ENCODE measurements at regions not wholly inside any gene's neighbourhood (a gene's known extent, or its start where the extent isn't known, plus 50 kb on each side); places are given as distances from the start of the nearest gene placed in this dataset.

- H3K27ac Mint-ChIP-seq = no peak overlapping the region
Measured at GRCh38 chr6:84358581-84358980, 131.1 kb upstream of the CEP162 start.

DNA sequence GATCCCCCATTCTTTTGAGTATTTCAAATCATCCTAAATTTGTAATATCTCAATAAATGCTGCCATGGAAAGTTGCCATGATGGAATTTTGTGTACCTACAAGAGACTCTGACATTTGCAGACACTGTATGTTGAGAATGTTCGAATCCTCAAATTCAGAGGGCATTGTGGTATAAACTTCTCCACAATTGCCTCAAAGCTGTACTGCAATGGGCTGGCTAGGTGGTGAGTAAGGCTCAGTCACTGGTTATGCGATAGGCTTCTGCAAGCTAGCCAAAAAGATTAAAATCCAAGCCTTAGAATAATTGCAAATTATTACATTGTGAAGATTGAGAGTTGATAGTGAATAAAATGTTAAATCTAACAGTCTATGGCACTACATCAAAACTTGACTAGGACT lies 130.2 kb upstream of the CEP162 start:
- peaks cover 0 to 5% (median 2%) of the 10 kb centered on the region in 7 donors for H3K9me3 Mint-ChIP-seq

More at GRCh38 chr6:84358581-84358980, 131.1 kb upstream of the CEP162 start:
- H2AFZ ChIP-seq (ENCODE audit: insufficient read depth, low read depth, low read length, poor library complexity, severe bottlenecking) = no peak overlapping the region
- Mint-ChIP-seq H3K36me3 (no peaks in the 10 kb centered on the region), H3K9me3 (peaks cover 0 to 5% (median 1%) of the 10 kb centered on the region in 7 donors), H3K4me3 (no peak overlapping the region), H3K27me3 (ENCODE audit: low read depth in 3 of 3) (no peaks in the 10 kb centered on the region), H3K4me1 (no peaks in the 10 kb centered on the region)
- no peaks in the 10 kb centered on the region for H3K4me1 ChIP-seq (ENCODE audit: control insufficient read depth in 1 of 2, insufficient read depth in 2 of 2, low read length in 2 of 2)
- TF ChIP-seq CTCF (IDR thresholded peaks at IDR 0.05) = no peak
- no peak overlapping the region for H3K4me3 ChIP-seq (replicated peaks in 1 of 3; ENCODE audit: low read depth in 2 of 3, low read length in 3 of 3)
- no CpG with 5 or more reads among the region's 3 CpGs for WGBS (ENCODE audit: insufficient coverage)
- H3K79me2 ChIP-seq (ENCODE audit: insufficient read depth, low read length) = no peaks in the 10 kb centered on the region
- H3K9me3 ChIP-seq (replicated peaks in 1 of 2; ENCODE audit: control insufficient read depth in 1 of 2, insufficient read depth in 1 of 2, low read length in 2 of 2) = no peaks in the 10 kb centered on the region
- H4K20me1 ChIP-seq (ENCODE audit: insufficient read depth, low read length) = no peaks in the 10 kb centered on the region
- DNase-seq = no peak
- H3K9ac ChIP-seq (ENCODE audit: insufficient read depth, low read length, poor library complexity, severe bottlenecking) = no peak overlapping the region
- no peaks in the 10 kb centered on the region for H3K27me3 ChIP-seq (ENCODE audit: control insufficient read depth in 2 of 2, insufficient read depth in 2 of 2, low read length in 2 of 2)
- H3K27ac ChIP-seq (ENCODE audit: low read depth in 1 of 2, low read length in 2 of 2) = no peak overlapping the region
- H3K4me2 ChIP-seq (replicated peaks; ENCODE audit: extremely low read depth, low read length, poor library complexity, severe bottlenecking) = no peak overlapping the region
- no peaks in the 10 kb centered on the region for H3K36me3 ChIP-seq (replicated peaks in 1 of 2; ENCODE audit: control insufficient read depth in 1 of 2, insufficient read depth in 2 of 2, low read length in 2 of 2)
- intact Hi-C loops (cut with micrococcal nuclease) = no loop called here

More for the DNA sequence above, 130.2 kb upstream of the CEP162 start:
- no peaks in the 10 kb centered on the region for H3K4me1 ChIP-seq (ENCODE audit: control insufficient read depth in 1 of 2, insufficient read depth in 2 of 2, low read length in 2 of 2)
- WGBS (ENCODE audit: insufficient coverage) = 100% methylated on average over 1 of the region's 2 CpGs
- H4K20me1 ChIP-seq (ENCODE audit: insufficient read depth, low read length) = no peaks in the 10 kb centered on the region
- Mint-ChIP-seq H3K36me3 (no peaks in the 10 kb centered on the region), H3K4me3 (no peak overlapping the region), H3K27ac (no peak overlapping the region), H3K27me3 (ENCODE audit: low read depth in 3 of 3) (peaks cover 0 to 2% (median 0%) of the 10 kb centered on the region in 3 donors), H3K4me1 (no peaks in the 10 kb centered on the region)
- TF ChIP-seq CTCF (IDR thresholded peaks at IDR 0.05) = no peak
- no peak overlapping the region for H3K9ac ChIP-seq (ENCODE audit: insufficient read depth, low read length, poor library complexity, severe bottlenecking)
- intact Hi-C loops (cut with micrococcal nuclease) = no loop called here
- no peak overlapping the region for H3K4me2 ChIP-seq (replicated peaks; ENCODE audit: extremely low read depth, low read length, poor library complexity, severe bottlenecking)
- DNase-seq = no peak
- no peaks in the 10 kb centered on the region for H3K9me3 ChIP-seq (replicated peaks in 1 of 2; ENCODE audit: control insufficient read depth in 1 of 2, insufficient read depth in 1 of 2, low read length in 2 of 2)
- no peak overlapping the region for H3K27ac ChIP-seq (ENCODE audit: low read depth in 1 of 2, low read length in 2 of 2)
- H3K79me2 ChIP-seq (ENCODE audit: insufficient read depth, low read length) = no peaks in the 10 kb centered on the region
- H3K4me3 ChIP-seq (replicated peaks in 1 of 3; ENCODE audit: low read depth in 2 of 3, low read length in 3 of 3) = no peak overlapping the region
- H3K36me3 ChIP-seq (replicated peaks in 1 of 2; ENCODE audit: control insufficient read depth in 1 of 2, insufficient read depth in 2 of 2, low read length in 2 of 2) = no peaks in the 10 kb centered on the region
- no peak overlapping the region for H2AFZ ChIP-seq (ENCODE audit: insufficient read depth, low read depth, low read length, poor library complexity, severe bottlenecking)
- no peaks in the 10 kb centered on the region for H3K27me3 ChIP-seq (ENCODE audit: control insufficient read depth in 2 of 2, insufficient read depth in 2 of 2, low read length in 2 of 2)
